ENCODE measurements at regions not wholly inside any gene's neighbourhood (a gene's known extent, or its start where the extent isn't known, plus 50 kb on each side); places are given as distances from the start of the nearest gene placed in this dataset.
"Not testable (repeated sequence)": the region's sequence is repeated elsewhere in the genome, so short reads cannot be mapped to it uniquely, and the experiment has no call there.

GRCh38 chr6:8639928-8640649, 204.7 kb upstream of the SLC35B3 start:
- TF ChIP-seq POLR2A (IDR thresholded peaks at IDR 0.05; ENCODE audit: low read length) (no peak), GATA1 (IDR thresholded peaks at IDR 0.05; ENCODE audit: low read depth, low read length) (no peak)
- no peak for DNase-seq

DNA sequence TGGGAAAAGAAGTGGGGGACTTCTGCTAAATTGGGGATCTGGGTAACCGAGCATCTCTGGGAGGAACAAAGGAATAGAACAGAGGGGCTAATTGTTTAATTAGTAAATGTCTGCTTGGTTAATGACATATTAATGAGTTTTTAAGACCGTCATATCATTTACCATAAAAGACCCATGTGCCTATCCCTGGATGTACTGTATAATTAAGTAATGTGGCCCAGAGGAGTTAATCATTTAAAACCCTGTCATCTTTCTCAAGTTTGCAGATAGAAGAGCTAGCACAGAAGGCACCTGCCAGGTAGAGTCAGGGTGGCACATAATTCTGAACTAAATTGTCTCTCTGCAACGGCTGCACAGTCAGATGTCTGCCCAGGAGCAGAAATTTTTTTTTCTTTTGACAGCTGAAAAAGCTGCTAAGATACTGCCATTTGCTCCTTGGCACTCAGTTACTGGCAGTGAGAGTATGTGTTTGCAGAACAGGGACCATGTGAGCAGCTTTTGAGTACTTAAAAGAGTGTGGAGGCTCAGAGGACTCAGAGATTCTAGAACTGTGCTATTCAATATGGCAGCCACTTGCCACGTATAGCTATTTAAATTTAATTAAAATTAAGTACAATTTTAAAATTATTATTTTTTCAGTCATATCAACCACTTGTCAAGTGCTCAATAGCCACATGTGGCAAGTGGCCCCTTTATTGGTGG, 202.7 kb upstream of the SLC35B3 start:
- DNase-seq: no peak
- TF ChIP-seq POLR2A (IDR thresholded peaks at IDR 0.05; ENCODE audit: low read length) (no peak), GATA1 (IDR thresholded peaks at IDR 0.05; ENCODE audit: low read depth, low read length) (no peak)

DNA sequence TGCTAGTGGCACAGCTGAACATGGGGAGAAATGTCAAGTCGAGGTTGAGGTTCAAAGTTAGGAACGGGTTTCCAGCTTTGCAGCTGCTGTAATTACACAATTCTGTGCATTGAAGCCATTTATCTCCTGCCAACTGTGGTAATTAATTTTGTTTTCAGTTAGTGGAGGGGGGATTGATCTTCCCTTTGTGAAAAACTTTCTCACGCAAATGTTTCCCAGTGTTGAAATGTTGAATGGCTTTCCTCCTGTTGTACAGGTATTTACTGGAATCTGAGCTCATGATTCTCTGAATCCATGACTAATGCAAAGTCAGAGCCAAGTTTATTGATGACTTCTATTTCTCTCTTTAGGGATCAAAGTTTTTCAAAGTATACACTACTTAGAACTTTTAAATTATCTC, 198.4 kb upstream of the SLC35B3 start:
- no peak for DNase-seq
- TF ChIP-seq GATA1 (IDR thresholded peaks at IDR 0.05; ENCODE audit: low read depth, low read length): no peak
- no peak for TF ChIP-seq POLR2A (IDR thresholded peaks at IDR 0.05; ENCODE audit: low read length)

DNA sequence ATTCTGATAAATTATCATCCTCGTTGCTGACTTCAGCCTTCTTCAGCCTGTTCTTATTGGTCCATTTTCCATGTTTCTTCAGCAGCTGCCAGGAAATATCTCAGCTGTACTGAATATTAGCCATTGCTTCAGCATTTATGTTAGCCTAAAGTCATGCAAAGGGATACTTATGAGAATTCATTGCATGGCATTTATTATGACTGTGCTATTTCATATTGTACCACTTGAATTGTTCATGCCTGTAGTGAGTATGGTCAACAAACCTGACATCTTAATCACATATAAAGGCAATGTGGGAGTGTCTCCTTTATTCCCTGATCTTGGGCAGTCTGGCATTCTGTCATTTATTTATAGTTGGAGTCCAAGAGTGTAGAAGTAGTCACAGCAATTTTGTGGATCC, 193.4 kb upstream of the SLC35B3 start:
- no peak for DNase-seq
- TF ChIP-seq GATA1 (IDR thresholded peaks at IDR 0.05; ENCODE audit: low read depth, low read length) (no peak), POLR2A (IDR thresholded peaks at IDR 0.05; ENCODE audit: low read length) (no peak)

GRCh38 chr6:8628063-8628462, 192.7 kb upstream of the SLC35B3 start:
- no peak for DNase-seq
- no peak for TF ChIP-seq GATA1 (IDR thresholded peaks at IDR 0.05; ENCODE audit: low read depth, low read length)
- no peak for TF ChIP-seq POLR2A (IDR thresholded peaks at IDR 0.05; ENCODE audit: low read length)

DNA sequence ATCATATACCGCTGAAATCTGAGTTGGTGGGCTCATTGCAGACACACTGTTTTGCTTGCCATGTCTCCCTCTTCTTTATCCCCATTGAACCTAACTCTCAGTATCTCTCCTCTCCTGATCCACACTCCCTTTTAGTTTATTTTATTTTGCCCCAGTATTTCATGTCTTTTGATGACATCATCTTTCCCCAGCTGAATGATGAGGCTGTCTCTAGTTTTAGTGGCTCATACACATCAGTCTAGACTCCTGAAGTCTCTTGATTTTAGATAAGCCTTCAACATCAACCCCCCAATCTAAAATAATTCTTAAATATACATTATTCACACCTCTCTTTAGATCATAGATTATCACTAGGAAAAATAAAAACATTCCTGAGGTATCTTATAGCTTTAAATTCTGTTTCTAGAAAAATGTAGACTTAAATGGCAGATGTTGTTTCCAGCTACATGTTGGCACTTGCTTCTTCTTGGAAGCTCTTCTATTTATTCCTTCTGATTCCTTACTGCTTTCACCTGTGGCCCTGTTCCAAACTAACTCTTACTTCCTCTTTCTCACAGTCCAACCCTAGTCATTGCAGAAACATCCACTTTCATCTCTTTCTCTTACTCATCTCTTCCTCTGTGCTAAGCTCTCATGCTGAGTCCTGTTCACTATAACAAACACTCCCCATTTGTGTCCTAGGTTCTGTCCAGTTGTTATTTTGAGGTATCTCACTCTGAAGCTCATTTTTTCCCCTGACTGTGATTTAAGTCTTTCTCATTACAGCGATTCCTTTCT, 191.9 kb upstream of the SLC35B3 start:
- DNase-seq: no peak
- TF ChIP-seq POLR2A (IDR thresholded peaks at IDR 0.05; ENCODE audit: low read length): no peak
- no peak for TF ChIP-seq GATA1 (IDR thresholded peaks at IDR 0.05; ENCODE audit: low read depth, low read length)

GRCh38 chr6:8624665-8625064, 189.3 kb upstream of the SLC35B3 start:
- TF ChIP-seq POLR2A (IDR thresholded peaks at IDR 0.05; ENCODE audit: low read length): no peak
- TF ChIP-seq GATA1 (IDR thresholded peaks at IDR 0.05; ENCODE audit: low read depth, low read length): no peak
- no peak for DNase-seq

DNA sequence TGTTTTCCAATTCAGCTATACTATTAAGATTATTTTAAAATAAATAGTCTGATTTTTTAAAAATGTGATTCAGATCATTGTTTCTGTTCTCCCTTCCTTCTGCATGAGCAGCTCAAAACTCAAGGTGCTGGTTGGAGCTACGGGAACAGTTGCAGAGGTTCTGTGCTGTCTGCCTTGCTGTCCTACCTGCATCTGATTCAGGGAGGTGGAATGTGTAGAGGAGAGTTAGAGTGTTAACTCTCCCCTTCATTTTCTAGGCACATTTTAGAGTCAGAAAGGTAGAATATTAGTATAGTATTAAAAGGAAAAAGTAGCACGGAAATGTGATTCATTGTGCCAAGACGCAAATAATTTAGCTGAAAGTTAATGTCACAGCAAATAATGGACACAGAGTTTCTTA, 188.1 kb upstream of the SLC35B3 start:
- no peak for DNase-seq
- no peak for TF ChIP-seq GATA1 (IDR thresholded peaks at IDR 0.05; ENCODE audit: low read depth, low read length)
- no peak for TF ChIP-seq POLR2A (IDR thresholded peaks at IDR 0.05; ENCODE audit: low read length)

DNA sequence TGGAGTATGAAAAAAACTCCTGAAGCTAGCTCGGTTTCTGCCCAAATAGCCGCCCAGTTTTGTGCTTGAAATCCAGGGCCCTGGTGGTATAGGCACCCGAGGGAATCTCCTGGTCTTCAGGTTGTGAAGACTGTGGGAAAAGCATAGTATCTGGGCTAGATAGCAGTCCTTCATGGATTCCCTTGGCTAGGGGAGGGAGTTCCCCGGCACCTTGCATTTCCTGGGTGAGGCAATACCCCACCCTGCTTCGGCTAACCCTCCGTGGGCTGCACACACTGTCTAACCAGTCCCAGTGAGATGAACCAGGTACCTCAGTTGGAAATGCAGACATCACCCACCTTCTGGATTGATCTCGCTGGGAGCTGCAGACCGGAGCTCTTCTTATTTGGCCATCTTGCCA, 184.5 kb upstream of the SLC35B3 start:
- no peak for TF ChIP-seq GATA1 (IDR thresholded peaks at IDR 0.05; ENCODE audit: low read depth, low read length)

GRCh38 chr6:8619408-8619807, 184.1 kb upstream of the SLC35B3 start:
- not testable (repeated sequence) for DNase-seq

More for the DNA sequence above, 184.5 kb upstream of the SLC35B3 start:
- no peak for DNase-seq

- TF ChIP-seq GATA1 (IDR thresholded peaks at IDR 0.05; ENCODE audit: low read depth, low read length) (no peak), POLR2A (IDR thresholded peaks at IDR 0.05; ENCODE audit: low read length) (no peak)
- no peak for DNase-seq
Measured at GRCh38 chr6:8608737-8609136, 173.4 kb upstream of the SLC35B3 start.

DNA sequence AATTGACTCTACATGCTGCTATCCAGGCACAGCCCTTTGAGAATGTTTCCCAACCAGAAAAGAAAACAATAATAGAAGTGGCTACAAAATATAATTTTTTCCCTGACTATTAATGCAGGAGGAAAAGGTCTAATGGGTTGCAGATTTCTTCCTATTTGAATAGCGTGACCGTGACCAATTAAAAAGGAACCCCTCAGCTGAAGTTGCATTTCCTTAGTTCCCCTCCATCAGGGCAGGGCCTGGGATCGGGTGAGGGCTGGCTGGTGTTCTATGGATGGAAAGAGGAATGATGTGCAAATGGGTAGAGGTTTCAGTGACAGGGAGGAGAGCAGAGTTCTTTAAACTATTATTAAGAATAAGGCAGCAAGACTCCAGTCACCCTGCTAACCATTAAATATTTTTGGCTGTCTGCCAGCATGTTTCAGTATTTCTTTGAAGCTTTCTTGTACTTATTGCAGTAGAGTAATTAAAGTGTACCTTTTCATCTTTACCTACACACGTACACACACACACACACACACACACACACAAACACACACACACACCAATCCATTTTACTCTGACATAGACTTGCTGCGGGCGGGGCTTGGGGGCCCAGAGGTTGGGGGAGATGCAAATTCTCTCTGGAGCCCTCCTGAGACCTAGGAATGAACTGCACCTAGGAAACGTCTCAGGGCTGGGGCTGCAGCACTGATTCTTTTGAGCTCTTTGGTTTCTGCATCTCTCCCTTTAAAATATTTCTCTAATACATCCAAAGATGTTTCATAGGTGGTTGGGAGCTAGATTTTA, 154.8 kb upstream of the SLC35B3 start:
- TF ChIP-seq POLR2A (IDR thresholded peaks at IDR 0.05; ENCODE audit: low read length) (no peak), GATA1 (IDR thresholded peaks at IDR 0.05; ENCODE audit: low read depth, low read length) (no peak)
- DNase-seq: no peak

GRCh38 chr6:8588176-8588575, 152.8 kb upstream of the SLC35B3 start:
- DNase-seq: no peak
- no peak for TF ChIP-seq GATA1 (IDR thresholded peaks at IDR 0.05; ENCODE audit: low read depth, low read length)
- no peak for TF ChIP-seq POLR2A (IDR thresholded peaks at IDR 0.05; ENCODE audit: low read length)

GRCh38 chr6:8583291-8583690, 147.9 kb upstream of the SLC35B3 start:
- DNase-seq: no peak
- TF ChIP-seq POLR2A (IDR thresholded peaks at IDR 0.05; ENCODE audit: low read length) (no peak), GATA1 (IDR thresholded peaks at IDR 0.05; ENCODE audit: low read depth, low read length) (no peak)
